ENCODE measurements at regions not wholly inside any gene's neighbourhood (a gene's known extent, or its start where the extent isn't known, plus 50 kb on each side); places are given as distances from the start of the nearest gene placed in this dataset.

- Histone ChIP-seq H3K27me3 (no peaks in the 10 kb centered on the region), H3K4me1 (no peaks in the 10 kb centered on the region), H3K9me3 (peaks cover 0 to 10% (median 0%) of the 10 kb centered on the region in 3 donors), H3K36me3 (no peaks in the 10 kb centered on the region), H3K27ac (no peak overlapping the region), H3K4me3 (no peak overlapping the region)
- no peak for ATAC-seq
- 78% methylated on average over 2 of the region's 2 CpGs; no CpG with 5 or more reads in 1 of the 2 donors for WGBS, 2 donors (ENCODE audit: low coverage in 1 of 2)
- TF ChIP-seq POLR2A (IDR thresholded peaks at IDR 0.05) (no peak), CTCF (IDR thresholded peaks at IDR 0.05) (no peak), POLR2AphosphoS5 (IDR thresholded peaks at IDR 0.05) (no peak), EP300 (IDR thresholded peaks at IDR 0.05) (no peak)
Observed at GRCh38 chr10:1802413-1802812, 65.1 kb upstream of the ADARB2 start.

- Histone ChIP-seq H3K4me1 (no peaks in the 10 kb centered on the region), H3K36me3 (no peaks in the 10 kb centered on the region), H3K27ac (no peak overlapping the region), H3K9me3 (peaks cover 0 to 3% (median 0%) of the 10 kb centered on the region in 3 donors), H3K4me3 (no peak overlapping the region), H3K27me3 (no peaks in the 10 kb centered on the region)
- WGBS, 2 donors (ENCODE audit: low coverage in 1 of 2), result 49 to 67% methylated on average over 7 to 8 of the region's 9 CpGs
- no peak for ATAC-seq
- TF ChIP-seq EP300 (IDR thresholded peaks at IDR 0.05) (no peak), POLR2AphosphoS5 (IDR thresholded peaks at IDR 0.05) (no peak), CTCF (IDR thresholded peaks at IDR 0.05) (no peak), POLR2A (IDR thresholded peaks at IDR 0.05) (no peak)
Observed at GRCh38 chr10:1788401-1788800, 51.1 kb upstream of the ADARB2 start.

Small RNA genes in the stretch of these regions (small RNA-seq; reads per million reads assigned to genes)
- gene MIR6072, result 0 reads per million in 4 donors
- 0 reads per million in 4 donors for gene RNU6-576P
- gene RNU6-889P, result 0 reads per million in 4 donors
